NCI-H510A (cell line): ENCODE measurements at regions not wholly inside any gene's neighbourhood (a gene's known extent, or its start where the extent isn't known, plus 50 kb on each side); places are given as distances from the start of the nearest gene placed in this dataset.
"Not testable (repeated sequence)": the region's sequence is repeated elsewhere in the genome, so short reads cannot be mapped to it uniquely, and the experiment has no call there.

Experiments used
- DNase-seq: peaks from one replicate; lab custom pipeline; 2025; lab: John Stamatoyannopoulos, UW

GRCh38 chr12:93204896-93205295, 172.8 kb upstream of the NUDT4 start:
- DNase-seq, result no peak

GRCh38 chr12:93205361-93205760, 172.4 kb upstream of the NUDT4 start:
- DNase-seq, result no peak

GRCh38 chr12:93208011-93208410, 169.7 kb upstream of the NUDT4 start:
- no peak for DNase-seq

- no peak for DNase-seq
Observed at GRCh38 chr12:93214523-93215289, 163.0 kb upstream of the NUDT4 start.

GRCh38 chr12:93215290-93215678, 162.4 kb upstream of the NUDT4 start:
- no peak for DNase-seq

GRCh38 chr12:93219947-93220346, 157.8 kb upstream of the NUDT4 start:
- no peak for DNase-seq

- DNase-seq, result no peak
Observed at GRCh38 chr12:93221841-93222240, 155.9 kb upstream of the NUDT4 start.

- DNase-seq, result no peak
Observed at GRCh38 chr12:93223440-93224426, 154.0 kb upstream of the NUDT4 start.

GRCh38 chr12:93225094-93225493, 152.6 kb upstream of the NUDT4 start:
- no peak for DNase-seq

GRCh38 chr12:93226361-93226760, 151.4 kb upstream of the NUDT4 start:
- DNase-seq, result no peak

- DNase-seq, result no peak
Observed at GRCh38 chr12:93229494-93230325, 148.0 kb upstream of the NUDT4 start.

GRCh38 chr12:93230326-93230720, 147.4 kb upstream of the NUDT4 start:
- no peak for DNase-seq

- DNase-seq, result no peak
Observed at GRCh38 chr12:93231938-93232337, 145.8 kb upstream of the NUDT4 start.

GRCh38 chr12:93234641-93235040, 143.1 kb upstream of the NUDT4 start:
- no peak for DNase-seq

- no peak for DNase-seq
Observed at GRCh38 chr12:93235881-93236280, 141.8 kb upstream of the NUDT4 start.

- DNase-seq, result no peak
Observed at GRCh38 chr12:93237235-93237915, 140.3 kb upstream of the NUDT4 start.

GRCh38 chr12:93238512-93239262, 139.0 kb upstream of the NUDT4 start:
- DNase-seq, result not testable (repeated sequence)

GRCh38 chr12:93239789-93240188, 137.9 kb upstream of the NUDT4 start:
- DNase-seq, result not testable (repeated sequence)

- no peak for DNase-seq
Observed at GRCh38 chr12:93242154-93242972, 135.4 kb upstream of the NUDT4 start.

GRCh38 chr12:93243382-93243688, 134.4 kb upstream of the NUDT4 start:
- DNase-seq, result no peak
